Fibroblast of skin of scalp (primary cell): ENCODE measurements at regions not wholly inside any gene's neighbourhood (a gene's known extent, or its start where the extent isn't known, plus 50 kb on each side); places are given as distances from the start of the nearest gene placed in this dataset.
A peak's percentile ranks its signal among the peaks of the same experiment; 100 is the strongest.

ENCODE experiments used
- DNase-seq: peaks from one replicate; pipeline ENCODE4 v3.0.0-alpha.2; 2013

DNA sequence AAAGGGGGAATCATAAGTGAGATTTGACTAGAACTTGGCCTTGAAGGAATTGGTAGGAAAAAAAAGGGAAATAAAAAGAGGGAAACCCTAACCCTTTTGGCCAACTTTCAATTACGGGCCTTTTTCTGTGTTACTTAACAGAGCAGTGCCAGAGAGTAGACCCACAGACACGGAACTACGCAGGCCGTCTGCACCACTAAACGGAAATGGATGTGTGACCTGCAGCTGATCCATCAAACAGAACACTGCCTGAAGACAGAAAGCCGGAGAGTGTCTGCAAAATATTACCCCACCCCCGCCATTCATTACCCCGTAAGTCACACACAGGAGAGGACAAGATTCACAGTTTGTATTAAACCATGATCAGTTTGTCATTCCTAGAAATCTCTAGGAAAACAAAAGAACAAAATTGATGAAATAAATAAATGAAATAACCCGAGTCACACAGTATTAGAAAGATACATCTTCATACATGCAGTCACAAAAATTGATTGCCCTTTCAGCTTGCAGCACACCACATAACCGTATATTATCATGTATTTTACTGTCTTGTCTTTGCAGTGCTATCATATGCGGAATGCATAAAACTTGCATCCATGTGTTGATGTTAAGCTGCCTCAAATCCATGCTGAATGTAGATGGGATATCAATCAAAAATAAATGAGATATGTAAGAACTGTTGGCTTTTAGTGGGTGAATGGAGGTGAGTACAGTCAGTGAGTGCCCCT, 424.7 kb downstream of the IRS2 start:
- no peak for DNase-seq

DNA sequence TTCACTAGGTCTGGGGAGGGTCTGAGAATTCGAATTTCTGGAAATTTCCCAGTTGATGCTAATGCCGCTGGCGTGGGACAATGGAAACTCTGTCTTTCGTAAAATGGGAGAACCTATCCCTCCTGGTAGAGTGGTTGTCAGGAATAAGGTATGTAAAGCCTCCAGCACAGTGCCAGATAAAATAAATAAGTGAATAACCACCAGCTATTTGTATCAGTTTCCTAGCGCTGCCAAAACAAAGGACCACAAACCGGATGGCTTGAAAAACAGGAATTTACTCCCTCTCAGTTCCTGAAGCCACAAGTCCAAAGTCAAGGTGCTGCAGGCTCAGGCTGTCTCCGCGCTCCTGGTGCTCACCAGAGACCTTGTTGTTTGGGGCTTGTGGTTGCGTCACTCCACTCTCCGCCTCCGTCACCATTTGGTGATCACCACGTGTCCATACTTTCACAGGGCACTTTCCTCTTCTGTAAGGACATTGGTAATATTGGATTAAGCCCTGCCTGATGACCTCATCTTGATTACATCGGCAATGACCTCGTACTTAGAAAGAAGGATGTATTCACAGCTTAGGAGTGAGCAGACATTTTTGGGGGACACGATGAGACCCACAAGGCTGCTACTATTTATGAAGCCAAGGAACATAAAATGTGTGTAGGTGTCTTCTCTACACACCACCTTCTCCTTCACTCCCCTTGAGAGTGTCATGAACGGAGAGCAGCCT, 428.5 kb downstream of the IRS2 start:
- peak; percentile 26 for DNase-seq

DNA sequence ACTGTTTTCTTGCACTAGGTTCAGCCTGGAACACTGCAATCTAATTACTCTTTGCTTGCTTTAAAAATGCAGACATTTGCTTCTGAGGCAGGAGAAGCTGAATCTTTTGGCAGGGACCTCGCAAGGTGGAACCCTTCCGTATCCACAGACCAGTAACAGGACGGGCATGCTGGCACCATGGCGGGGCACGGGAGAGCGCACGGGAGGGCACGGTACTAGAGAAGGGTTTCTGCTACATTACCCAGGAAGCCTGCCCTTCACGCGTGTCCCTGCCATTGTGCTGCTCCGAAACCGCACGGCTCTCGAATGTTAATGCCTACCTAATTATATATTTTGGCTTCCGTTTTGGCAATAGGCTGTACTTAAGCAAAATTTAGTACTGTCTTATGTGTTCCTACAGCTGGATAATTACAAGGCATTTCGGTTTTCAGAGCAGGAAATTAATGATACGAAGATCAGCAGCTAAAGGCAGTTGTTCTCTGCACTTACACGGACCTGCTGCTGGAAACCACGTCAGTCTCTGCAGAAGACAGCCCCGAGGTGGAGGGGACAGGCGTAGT, 430.4 kb downstream of the IRS2 start:
- no peak for DNase-seq

DNA sequence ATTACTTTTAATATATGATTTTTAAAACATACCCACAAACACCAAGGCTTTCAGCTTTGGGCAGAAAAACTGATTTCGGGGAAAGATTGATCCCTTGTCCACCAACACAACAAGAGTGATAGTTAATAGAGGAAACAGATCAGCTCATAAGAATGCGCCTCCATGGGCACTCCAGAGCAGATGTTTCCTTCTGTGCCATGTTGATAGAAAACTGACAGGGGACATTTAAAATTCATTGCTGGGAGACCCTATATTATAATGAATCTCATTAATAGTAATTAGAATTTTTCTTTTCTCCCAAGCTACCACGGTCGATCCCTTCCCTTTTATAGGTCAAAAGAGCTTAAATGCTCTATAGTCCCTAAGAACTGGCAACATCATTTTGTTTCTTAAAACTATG, 431.2 kb downstream of the IRS2 start:
- no peak for DNase-seq

DNA sequence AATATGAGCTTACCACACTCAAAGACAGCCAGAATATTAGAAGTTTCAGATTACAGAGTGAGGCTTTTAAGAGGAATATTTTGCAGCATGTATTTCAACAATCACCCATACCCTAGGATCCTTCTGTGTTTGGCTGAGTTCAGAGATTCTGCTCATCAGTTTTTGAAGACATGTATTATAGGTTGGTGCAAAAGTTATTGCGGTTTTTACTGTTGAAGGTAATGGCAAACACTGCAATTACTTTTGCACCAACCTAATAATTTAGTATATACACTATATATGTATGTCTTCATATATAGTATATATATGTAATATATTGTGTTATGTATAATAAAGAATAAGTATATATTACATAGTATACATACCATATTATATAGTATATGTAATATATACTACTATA, 435.1 kb downstream of the IRS2 start:
- DNase-seq: no peak

DNA sequence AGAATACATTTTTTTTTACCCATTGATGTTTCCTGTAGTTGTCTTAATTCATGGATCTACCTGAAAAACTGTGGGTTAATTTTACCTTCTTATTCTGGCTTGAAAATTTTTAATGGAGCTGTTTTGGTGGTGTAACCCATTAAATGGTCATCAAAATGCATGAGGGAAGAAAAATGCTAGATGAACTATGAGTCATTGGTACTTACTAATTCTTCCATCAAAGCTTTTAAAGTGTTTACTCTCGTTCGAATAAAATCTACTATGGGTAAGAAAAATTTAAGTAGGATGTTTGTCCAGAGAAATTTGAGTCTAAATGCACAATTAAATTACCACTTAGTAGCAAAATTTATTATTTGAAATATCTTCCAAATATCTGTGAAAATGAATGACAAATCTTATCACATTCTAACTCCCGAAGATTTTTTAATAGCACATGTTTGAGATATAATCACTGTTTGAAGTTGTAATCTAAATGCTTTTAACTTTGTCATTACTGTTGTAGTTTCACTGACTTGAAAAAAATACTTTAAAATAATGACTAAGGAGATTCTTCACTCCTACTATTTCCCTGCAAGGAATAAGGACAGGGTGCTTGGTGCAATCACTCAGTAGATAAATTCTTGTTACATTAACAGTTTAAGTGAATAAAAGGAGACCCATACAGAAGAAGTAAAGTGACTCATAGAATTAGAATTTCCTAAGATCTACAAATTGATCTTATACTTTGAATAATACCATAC, 437.7 kb downstream of the IRS2 start:
- DNase-seq: peak; percentile 78

DNA sequence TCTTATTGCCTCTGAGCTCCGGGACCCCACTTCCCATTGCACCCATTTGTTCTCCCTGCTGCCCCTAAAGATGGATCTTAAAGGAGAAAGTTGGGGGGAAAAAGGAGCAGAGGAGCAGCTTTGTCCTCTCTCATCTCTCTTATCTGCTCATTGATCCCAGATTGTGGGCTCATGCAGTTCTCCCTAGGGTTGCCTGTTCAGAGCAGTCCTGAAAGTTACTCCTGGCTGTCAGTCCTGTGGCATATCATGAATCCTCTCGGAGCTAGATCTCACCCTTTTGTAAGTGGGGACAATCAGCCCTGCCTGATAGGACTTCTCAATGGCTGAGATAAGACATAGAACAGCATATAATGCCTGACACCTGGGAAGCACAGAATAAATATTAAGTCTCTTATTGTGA, 440.3 kb downstream of the IRS2 start:
- DNase-seq: no peak

DNA sequence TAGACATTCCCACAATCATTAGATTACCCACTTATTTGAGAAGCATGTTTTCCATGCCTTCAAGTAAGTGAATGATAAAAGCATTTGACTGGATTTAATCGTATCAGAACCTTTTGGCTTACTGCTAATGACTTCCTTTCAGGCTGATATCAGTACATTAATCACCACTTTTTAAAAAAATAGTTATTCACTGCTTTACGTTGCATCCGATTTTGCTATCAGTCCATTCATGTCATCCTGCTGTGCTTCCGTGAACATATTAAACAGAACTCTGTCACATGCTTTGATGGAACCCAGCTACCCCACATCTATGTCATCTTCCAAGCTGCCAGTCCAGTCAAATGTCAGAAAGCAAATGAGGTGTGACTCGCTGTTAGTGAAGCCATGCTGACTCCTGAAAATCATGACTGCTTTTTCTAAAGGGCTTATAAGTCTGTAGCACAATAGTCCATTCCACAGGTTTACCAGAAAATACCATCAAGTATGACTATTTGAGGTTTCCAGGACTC, 440.9 kb downstream of the IRS2 start:
- peak; percentile 72 for DNase-seq

DNA sequence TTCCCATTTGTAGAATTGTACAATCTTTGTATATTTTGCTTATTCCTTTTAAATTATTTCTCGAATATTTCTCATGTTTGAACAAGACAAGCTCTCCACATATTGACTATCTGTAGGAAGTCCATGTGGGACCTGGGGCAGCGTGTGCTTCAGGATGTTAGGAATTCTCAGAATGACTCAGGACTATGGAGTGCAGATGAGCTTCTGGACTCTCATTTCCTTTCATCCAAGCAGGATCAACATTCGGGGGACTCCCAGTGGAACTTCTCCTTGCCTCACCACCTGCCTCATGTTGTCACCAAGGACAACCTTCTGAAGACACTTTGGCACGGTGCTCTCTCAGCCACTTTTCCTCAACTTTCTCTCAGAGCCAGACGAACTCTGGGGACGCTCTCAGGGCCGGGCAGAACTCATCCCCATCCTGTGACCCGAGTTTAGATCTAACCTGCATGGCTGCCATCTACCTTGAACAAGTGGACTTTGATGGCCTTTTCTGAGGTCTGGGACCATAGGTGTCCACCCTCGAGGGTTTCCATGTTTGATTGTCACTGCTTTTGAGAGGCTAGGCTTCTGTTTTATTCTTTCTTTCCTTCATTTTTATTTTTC, 441.7 kb downstream of the IRS2 start:
- DNase-seq: peak; percentile 70

DNA sequence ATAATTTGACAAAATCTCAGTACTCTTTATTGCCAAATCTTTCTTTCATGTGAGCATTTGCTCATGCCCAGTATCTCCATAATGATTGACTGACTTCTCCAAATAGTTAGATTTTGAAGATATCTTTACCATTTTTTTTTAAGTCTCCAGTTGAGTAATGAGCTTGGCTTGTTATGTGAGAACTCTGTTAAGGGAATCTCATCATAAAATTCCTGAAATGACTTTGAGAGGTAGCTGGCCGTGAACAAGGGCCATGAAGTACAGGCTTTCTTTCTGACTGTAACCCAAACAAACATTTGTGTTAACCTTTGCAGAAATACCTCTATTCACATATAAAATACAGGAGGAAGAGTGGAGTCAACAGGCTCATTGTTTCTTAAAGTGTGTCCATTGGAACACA, 449.7 kb downstream of the IRS2 start:
- peak; percentile 83 for DNase-seq

DNA sequence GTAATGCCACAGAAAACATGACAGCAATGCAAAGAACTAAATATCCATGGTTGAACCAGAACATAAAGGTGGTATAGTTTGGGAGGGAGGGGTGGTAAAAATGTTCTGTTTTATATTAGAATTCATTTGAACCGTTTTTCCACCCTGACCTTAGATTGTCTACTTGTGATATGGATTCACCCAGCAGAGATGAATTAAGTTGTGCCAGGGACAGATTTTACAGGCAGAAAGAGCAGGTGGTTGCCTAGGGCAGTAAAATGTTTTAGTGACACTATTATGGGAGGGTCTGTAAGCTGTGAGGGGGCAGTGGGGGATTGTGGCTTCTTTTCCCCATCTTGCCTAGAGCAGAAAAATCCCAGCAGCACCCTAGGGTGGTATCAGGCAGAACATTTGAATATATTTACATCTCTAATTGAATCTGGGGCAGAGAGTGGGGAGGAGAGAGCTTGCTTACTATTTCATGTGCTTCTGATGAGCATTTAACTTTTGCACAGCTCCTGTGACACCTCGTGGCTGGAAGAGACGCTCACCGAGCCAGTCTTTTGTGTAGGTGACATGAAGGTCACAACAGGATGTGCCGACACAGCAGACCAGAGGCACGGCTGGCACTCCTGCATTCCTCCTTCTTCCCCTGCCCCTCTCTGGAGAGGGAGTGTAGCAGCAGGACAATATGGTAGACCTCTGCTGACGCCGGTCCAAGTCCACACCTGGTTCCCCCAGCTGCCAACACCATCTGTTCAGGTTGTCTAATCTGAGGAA, 452.3 kb downstream of the IRS2 start:
- DNase-seq: no peak

DNA sequence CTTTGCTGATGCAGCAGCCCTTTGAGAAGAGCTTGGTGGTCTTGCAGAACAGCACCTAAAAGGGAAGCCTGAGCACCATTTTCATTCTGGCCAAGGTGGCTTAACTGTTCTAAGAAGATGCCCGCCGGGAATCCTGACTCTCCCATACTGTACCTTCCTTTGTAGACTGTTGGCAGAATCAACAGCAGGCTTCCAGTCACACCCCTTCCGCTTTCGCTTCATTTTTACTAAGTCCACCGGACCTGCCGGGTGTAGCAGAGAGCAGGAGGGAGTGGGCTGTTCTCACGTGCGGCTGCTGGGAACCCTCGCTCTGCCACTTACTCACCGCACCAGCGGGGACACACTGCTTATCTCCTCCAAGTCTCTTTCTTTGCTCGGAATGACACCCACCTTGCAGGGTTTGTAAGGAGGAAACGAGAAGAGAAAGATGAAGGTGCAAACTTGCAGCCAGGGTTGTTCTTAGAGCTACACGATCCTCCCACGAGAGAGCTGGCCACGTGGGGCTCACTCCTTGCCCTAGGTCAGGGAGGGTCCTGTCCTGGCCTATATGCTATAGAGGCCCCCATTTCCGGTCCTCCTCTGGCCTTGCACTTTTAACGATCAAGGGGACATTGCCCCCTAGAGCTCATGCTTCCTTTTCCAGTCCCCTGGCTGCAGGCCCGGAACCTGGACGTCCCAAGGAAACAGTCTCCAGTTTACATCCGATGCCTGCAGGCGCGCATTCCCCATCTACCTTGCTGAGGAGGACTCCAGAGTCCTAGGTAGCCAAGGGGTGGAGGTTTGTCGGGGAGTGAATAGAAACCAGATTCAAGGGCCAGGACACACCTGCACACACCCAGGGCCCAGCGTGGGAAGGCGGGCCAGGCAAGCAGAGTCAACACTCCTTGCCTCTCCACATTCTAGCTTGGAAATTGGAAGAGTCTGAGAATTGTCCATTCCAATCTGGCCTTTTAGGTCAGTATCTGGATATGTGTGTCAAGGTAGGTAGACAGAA, 453.6 kb downstream of the IRS2 start:
- DNase-seq: no peak

DNA sequence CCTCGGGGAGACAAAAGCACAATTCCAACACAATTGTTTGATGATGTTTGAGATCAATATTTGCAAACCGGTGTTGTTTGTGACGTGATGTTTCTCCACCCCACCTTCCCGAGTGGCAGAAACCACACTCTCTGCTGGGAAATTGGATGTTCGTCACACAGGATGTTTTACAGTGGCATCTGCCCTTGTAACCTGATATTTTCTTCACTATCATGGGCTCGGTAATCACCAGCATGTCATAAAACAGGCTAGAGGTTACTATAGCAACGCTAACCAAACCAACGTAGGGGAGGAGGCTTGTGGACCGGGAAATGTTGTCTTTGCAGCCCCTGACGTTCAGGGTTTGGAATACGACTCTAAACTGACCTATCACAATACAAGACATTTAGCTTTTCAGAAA, 454.5 kb downstream of the IRS2 start:
- peak; percentile 27 for DNase-seq

DNA sequence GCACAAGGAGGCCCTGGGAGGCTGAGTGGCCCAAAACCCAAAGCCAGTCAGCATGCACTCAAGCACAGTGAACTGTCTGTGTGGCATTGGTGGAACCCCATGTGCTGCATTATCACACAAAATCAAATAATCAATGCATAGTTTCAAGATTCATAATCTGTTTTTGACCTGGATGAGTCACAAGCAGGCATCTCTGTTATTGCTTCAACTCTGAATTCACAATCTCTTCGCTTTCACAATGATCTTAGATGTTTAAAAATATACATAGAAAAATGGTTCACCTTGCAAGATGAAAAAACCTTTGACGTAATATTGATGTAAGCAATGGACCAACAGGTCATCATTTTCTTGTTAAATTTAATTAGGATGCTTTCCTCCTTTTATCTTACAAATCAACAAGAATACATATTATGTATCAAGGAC, 455.4 kb downstream of the IRS2 start:
- DNase-seq: no peak

DNA sequence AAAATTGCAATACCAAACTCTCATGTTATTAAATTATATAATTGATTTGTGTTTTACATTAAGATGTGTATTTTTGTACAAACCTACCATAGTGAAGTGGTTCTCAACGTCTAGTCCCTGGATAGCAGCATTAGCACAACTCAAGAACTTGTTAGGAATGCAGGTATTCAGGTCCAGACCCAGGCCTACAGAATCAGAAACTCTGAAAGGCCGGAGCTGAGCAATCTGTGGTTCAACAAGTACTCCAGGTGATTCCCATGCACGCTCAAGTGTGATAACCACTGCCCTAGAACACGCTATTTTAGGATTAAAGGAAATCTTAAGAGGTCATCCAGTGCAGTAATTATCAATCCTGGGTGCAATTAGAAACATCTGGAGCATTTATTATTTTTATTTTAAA, 456.3 kb downstream of the IRS2 start:
- no peak for DNase-seq

DNA sequence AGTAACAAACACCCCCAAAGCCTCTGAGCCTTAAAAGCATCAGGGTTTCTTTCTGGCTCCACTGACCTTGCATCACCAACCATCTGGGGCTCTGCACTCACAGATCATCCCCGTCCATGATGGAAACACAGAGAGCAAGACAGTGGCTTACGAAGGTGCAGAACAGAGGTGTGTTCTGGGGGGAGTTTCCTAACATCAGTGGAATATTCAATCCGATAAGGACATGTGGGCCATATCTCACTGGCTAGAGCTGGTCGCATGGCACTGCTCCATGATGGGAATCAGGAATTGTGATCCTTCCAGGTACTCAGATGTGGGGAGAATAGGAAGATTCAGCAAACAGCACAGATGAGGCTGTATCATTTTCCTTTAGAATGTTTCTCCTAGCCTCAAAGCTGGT, 457.2 kb downstream of the IRS2 start:
- DNase-seq: no peak

DNA sequence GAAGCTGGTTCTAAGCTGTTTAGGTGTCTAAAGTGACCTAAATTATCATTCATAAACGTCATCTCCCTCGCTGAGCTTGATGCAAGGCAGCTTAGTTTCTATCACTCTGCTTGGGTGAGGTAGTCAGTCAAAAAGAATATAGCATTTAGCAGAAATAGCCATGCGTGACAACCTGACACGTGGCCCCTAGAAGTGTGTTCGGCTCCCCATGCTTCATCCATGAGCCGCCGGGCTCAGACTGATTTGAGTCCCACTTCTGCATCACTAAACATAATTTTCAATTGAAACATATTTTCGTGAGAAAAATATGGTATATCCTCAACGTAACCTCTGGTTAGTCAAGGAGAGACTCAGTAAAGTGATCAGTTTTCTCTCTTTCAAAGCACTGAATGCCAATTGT, 459.8 kb downstream of the IRS2 start:
- no peak for DNase-seq

DNA sequence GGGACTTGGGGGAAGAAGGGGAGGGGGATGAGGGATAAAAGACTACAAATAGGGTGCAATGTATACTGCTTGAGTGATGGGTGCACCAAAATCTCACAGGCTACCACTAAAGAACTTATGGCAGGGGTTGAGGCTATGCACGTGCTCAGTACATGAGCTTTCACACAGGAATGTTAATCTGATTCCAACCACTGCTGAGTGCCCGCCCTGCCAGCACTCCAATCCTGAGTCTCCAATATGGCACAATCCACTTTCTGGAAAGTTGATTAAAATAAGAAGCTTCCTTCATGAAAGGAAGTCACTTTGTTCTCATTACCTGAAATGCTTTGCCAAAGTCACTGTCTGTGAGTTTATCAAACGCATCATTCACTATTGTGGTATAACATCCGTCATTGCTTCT, 463.0 kb downstream of the IRS2 start:
- no peak for DNase-seq

DNA sequence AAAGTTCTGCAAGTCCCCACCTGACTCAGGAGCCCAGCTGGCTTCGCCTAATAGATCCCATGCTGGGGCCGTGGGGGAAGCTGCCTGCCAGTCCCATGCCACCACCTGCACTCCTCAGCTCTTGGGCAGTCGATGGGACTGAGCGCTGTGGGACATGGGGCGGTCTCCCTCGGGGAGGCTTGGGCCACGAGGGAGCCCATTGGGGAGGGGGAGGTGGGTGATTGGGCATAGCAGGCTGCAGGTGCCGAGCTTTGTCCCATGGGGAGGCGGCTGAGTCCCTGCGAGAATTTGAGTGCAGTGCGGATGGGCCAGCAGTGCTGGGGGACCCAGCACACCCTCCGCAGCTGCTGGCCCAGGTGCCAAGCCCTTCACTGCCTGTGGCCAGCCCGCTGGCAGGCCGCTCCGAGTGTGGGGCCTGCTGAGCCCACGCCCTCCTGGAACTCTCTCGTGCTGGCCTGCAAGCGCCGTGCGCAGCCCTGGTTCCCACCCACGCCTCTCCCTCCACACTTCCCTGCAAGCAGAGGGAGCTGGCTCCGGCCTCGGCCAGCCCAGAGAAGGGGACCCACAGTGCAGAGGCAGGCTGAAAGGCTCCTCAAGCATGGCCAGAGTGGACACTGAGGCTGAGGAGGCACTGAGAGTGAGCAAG, 467.3 kb downstream of the IRS2 start:
- no peak for DNase-seq

DNA sequence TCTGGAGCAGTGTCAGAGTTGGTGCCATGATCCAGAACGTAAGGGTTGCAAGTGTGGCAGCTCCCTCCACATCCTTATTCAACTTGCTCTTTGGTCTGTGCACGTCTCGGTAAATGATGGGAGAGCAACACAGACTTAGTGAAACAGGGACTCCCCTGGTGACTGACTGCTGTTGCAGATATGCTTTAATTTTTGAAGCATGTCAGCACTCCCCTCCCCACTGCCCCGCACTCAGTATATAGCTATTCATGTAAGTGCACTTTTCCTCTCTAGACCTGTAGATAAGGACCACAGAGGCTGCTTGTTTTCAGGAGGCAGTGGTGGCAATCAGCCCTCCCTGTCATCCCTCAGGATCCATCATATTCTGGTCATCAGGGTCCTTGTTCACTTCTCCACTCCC, 470.9 kb downstream of the IRS2 start:
- DNase-seq: no peak
